Prostate gland (tissue), 2 donors: ENCODE measurements at regions not wholly inside any gene's neighbourhood (a gene's known extent, or its start where the extent isn't known, plus 50 kb on each side); places are given as distances from the start of the nearest gene placed in this dataset.

Source experiments
- DNase-seq: peaks from one replicate; pipeline ENCODE4 v3.0.0-alpha.2; 2019; ENCODE audit warnings: low spot score
- H3K27ac ChIP-seq, 2 donors: fragments of 200-600 bp; sonication (generic); 2 replicates each; pipeline ENCODE4 v1.5.1; 2017 to 2019
- H3K27me3 ChIP-seq: fragments of 200-600 bp; sonication (generic); replicated peaks from 2 replicates; pipeline ENCODE4 v1.5.1; 2019; ENCODE audit not compliant: insufficient read depth
- H3K36me3 ChIP-seq, 2 donors: fragments of 200-600 bp; sonication (generic); 1 replicate in 1 of 2; 2 replicates in 1 of 2; pipeline versions ENCODE4 v1.5.1 to v1.8.1; 2017 to 2019
- H3K4me1 ChIP-seq: fragments of 200-600 bp; sonication (generic); replicated peaks from 2 replicates; pipeline ENCODE4 v1.5.1; 2019
- H3K4me3 ChIP-seq, 2 donors: fragments of 200-600 bp; sonication (generic); 2 replicates each; pipeline ENCODE4 v1.5.1; 2017 to 2019
- H3K9me3 ChIP-seq: fragments of 200-600 bp; sonication (generic); 2 replicates; pipeline ENCODE4 v1.5.1; 2017
- POLR2A ChIP-seq: fragments of 450-650 bp; IDR thresholded peaks from one replicate; pipeline ENCODE4 v1.6.1; 2016; ENCODE audit warnings: antibody characterized with exemption, mild to moderate bottlenecking
- POLR2AphosphoS5 ChIP-seq: sonication (generic); formaldehyde crosslinking; IDR thresholded peaks from one replicate; pipeline ENCODE4 v1.6.1; 2017; ENCODE audit warnings: antibody characterized with exemption
- WGBS: methylation state at CpG from one replicate; pipeline ENCODE4 v1.1.5; 2018; 5-methylcytosine and 5-hydroxymethylcytosine counted together
- intact Hi-C: fragments of 100-400 bp; cut with DNase I; formaldehyde crosslinking; loops from one replicate; pipeline ENCODE4 v1.14.2; 2022
- TF ChIP-seq, protein P1 (sequence below), 4 experiments: fragments of 200-600 bp in 2 of 4; fragments of 450-650 bp in 2 of 4; sonication (generic) in 2 of 4; IDR thresholded peaks; 1 replicate in 3 of 4; 2 replicates in 1 of 4; pipeline ENCODE4 v1.5.1; 2016 to 2019; ENCODE audit warnings: antibody characterized with exemption in 4 of 4, mild to moderate bottlenecking in 2 of 4, moderate library complexity in 2 of 4

DNA sequence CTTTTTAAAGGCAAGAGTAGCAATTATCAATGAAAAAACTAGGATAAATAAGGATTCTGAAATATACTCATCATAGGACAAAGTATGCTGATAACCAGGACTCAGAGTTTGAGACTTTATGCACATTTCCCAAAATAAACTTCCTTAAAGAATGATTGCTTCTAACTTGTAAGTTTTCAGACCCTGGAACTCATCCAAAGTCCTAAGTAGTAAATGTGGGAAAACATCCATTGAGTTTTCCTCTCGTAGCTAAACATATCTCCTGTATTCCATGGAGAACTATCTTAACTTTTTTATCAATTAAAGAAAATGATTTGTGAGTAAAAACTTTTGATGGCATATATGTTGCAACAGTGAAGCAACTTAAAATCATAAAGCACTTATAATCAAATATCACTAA lies 285.2 kb upstream of the KLF6 start:
- no peak for DNase-seq
- no peaks in the 10 kb centered on the region for H3K36me3 ChIP-seq
- H3K9me3 ChIP-seq, result no peaks in the 10 kb centered on the region
- WGBS, result 54% methylated on average over 1 of the region's 1 CpG
- intact Hi-C loops, result no loop called here
- TF ChIP-seq, protein P1, sequence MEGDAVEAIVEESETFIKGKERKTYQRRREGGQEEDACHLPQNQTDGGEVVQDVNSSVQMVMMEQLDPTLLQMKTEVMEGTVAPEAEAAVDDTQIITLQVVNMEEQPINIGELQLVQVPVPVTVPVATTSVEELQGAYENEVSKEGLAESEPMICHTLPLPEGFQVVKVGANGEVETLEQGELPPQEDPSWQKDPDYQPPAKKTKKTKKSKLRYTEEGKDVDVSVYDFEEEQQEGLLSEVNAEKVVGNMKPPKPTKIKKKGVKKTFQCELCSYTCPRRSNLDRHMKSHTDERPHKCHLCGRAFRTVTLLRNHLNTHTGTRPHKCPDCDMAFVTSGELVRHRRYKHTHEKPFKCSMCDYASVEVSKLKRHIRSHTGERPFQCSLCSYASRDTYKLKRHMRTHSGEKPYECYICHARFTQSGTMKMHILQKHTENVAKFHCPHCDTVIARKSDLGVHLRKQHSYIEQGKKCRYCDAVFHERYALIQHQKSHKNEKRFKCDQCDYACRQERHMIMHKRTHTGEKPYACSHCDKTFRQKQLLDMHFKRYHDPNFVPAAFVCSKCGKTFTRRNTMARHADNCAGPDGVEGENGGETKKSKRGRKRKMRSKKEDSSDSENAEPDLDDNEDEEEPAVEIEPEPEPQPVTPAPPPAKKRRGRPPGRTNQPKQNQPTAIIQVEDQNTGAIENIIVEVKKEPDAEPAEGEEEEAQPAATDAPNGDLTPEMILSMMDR (IDR thresholded peaks at IDR 0.05), result no peak
- TF ChIP-seq POLR2A (no peak), POLR2AphosphoS5 (no peak)
- H3K27me3 ChIP-seq, result no peaks in the 10 kb centered on the region
- no peaks in the 10 kb centered on the region for H3K4me1 ChIP-seq
- H3K27ac ChIP-seq, result no peak overlapping the region
- H3K4me3 ChIP-seq, result no peak overlapping the region

DNA sequence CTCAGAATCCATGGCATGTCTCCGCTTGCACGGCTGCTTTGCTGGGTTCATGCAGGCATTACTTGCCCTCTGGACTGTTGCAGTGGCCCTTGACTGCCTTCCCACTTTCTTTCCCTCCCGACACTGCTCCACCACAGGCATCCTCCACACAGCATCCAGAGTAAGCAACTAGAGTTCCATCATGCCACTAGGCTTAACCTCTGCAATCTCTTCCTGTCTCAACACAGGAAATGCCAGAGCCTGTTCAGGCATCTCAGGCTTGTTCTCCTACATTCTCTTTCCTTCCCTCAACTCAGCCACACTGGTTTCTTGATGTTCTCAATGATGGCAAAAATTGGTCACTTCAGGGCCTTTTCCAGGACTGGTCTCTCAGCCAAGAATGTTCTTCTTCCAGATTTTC lies 284.5 kb upstream of the KLF6 start:
- H3K4me3 ChIP-seq, result no peak overlapping the region
- 79% methylated on average over 3 of the region's 3 CpGs for WGBS
- TF ChIP-seq, protein P1 (IDR thresholded peaks at IDR 0.05), result no peak
- TF ChIP-seq POLR2A (no peak), POLR2AphosphoS5 (no peak)
- H3K27me3 ChIP-seq, result no peaks in the 10 kb centered on the region
- intact Hi-C loops, result loop anchor here (10.0 kb wide), 1 partner anchor 585 kb away; no protein-coding TSS in a partner anchor
- H3K9me3 ChIP-seq, result no peaks in the 10 kb centered on the region
- no peak overlapping the region for H3K27ac ChIP-seq
- H3K36me3 ChIP-seq, result no peaks in the 10 kb centered on the region
- no peaks in the 10 kb centered on the region for H3K4me1 ChIP-seq
- no peak for DNase-seq

DNA sequence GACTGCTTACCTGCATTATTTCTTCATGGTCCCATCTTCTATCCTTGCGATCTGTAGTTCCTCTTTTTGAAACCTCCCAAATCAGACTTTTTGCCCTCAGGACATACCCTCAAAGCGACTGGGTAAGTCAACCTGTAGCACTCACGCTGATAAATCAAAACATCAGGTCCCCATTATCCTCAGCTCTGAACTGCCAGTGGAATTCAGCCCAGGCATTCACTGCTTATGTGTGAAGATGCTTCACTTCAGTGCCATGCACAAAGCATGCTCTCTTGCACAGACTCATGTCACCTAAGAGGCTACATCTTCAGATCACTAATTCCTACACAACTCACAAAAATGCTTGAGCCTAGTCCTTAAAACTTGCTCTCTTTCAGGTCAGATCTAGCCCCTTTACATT lies 283.6 kb upstream of the KLF6 start:
- Histone ChIP-seq H3K4me3 (no peak overlapping the region), H3K27me3 (no peaks in the 10 kb centered on the region), H3K36me3 (no peaks in the 10 kb centered on the region), H3K9me3 (no peaks in the 10 kb centered on the region), H3K4me1 (no peaks in the 10 kb centered on the region), H3K27ac (no peak overlapping the region)
- intact Hi-C loops, result loop anchor here (10.0 kb wide), 1 partner anchor 586 kb away; no protein-coding TSS in a partner anchor
- no peak for DNase-seq
- TF ChIP-seq POLR2A, result no peak
- no peak for TF ChIP-seq POLR2AphosphoS5
- TF ChIP-seq, protein P1 (IDR thresholded peaks at IDR 0.05), result no peak
- WGBS, result 89% methylated on average over 3 of the region's 3 CpGs

DNA sequence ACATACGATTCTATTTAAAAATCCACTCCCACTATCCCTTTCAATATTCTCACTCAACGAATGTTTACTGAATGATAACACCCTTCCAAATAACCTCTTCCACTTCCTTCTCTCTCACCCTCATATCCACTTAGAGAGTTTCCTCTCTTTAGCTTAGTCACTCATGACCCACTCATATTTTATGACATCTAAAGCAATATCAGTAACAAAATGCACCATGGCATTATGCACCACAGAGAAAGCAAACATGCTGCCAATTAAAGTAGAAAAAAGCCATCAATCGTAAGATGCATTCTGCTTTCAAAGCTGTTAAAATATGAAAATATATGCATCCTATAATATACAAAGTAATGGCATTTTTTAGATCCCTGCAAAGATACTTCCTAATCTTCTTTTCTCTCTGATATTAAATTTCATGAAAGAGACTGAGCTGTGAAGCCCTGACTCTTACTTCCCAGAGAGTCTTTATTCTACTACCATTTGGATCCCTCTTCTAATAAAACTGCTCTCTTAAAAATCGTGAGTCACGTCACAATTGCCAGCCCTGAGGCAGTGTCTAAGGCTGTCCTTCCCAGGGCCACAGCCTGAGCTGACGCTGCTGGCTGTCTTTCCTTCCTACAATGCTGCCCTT lies 283.0 kb upstream of the KLF6 start:
- TF ChIP-seq POLR2A (no peak), POLR2AphosphoS5 (no peak)
- TF ChIP-seq, protein P1 (IDR thresholded peaks at IDR 0.05), result no peak

DNA sequence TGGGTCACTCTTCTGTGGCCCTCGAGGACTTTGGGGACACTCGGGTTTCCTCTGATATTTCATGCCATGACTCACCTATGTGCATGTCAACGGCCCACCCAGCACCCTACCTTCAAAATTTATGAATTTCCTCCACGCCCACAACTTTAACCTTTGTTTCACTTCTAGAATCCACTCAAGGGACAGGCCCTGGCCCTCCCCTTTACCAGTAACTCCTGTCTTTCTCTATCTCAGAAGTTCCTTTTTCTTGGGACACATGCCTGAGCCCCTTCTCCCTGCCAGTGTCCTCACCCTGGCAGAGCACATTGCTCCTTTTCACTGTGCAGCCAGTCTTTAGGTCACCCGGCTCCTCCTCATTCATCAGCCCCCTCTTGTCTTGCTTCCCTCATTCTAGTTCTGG lies 282.5 kb upstream of the KLF6 start:
- Histone ChIP-seq H3K4me1 (no peaks in the 10 kb centered on the region), H3K36me3 (no peaks in the 10 kb centered on the region), H3K9me3 (no peaks in the 10 kb centered on the region), H3K27ac (no peak overlapping the region), H3K4me3 (no peak overlapping the region), H3K27me3 (no peaks in the 10 kb centered on the region)
- intact Hi-C loops, result loop anchor here (10.0 kb wide), 1 partner anchor 587 kb away; no protein-coding TSS in a partner anchor
- DNase-seq, result no peak
- WGBS, result 83% methylated on average over 5 of the region's 5 CpGs
- TF ChIP-seq POLR2AphosphoS5 (no peak), POLR2A (no peak)
- TF ChIP-seq, protein P1 (IDR thresholded peaks at IDR 0.05), result no peak

More for the DNA sequence above, 283.0 kb upstream of the KLF6 start:
- no peaks in the 10 kb centered on the region for H3K36me3 ChIP-seq
- no peak for DNase-seq
- no peak overlapping the region for H3K4me3 ChIP-seq
- H3K4me1 ChIP-seq, result no peaks in the 10 kb centered on the region
- H3K27me3 ChIP-seq, result no peaks in the 10 kb centered on the region
- H3K9me3 ChIP-seq, result no peaks in the 10 kb centered on the region
- no peak overlapping the region for H3K27ac ChIP-seq
- intact Hi-C loops, result loop anchor here (10.0 kb wide), 1 partner anchor 587 kb away; no protein-coding TSS in a partner anchor
- WGBS, result 36% methylated on average over 6 of the region's 6 CpGs
